ENCODE measurements at regions not wholly inside any gene's neighbourhood (a gene's known extent, or its start where the extent isn't known, plus 50 kb on each side); places are given as distances from the start of the nearest gene placed in this dataset.
"Not testable (repeated sequence)": the region's sequence is repeated elsewhere in the genome, so short reads cannot be mapped to it uniquely, and the experiment has no call there.

DNA sequence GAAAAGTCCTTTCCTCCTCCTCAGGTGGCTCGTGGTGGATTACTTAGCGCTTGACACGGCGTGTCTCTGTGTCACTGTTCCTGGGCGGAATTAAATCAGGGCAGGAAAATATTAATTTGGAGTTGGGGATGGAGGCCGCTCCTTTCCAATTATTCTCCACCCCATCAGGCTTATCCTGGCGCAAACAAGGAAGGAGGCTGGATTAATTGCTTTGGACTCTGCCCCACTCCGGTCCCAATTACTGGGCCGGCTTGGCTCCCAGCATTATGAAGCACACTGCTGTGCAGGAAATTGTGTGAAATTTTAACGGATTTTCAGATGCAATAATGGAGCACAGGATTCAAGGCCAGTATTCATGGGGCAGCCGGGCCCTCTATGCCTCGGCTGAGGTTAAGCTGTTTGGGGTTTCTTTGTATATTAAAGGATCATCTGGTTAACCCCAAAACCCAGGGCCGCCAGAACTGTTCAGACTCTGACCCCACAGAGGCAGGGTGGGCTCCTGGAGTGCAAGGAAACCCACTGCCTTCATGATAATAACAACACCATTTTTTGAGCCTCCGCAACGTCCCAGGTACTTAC is 87.8 kb downstream of the MRM1 start:
- no peak for DNase-seq
- in situ Hi-C loops (cut with HindIII; ENCODE audit: low pct_ligation_motif_present, low pct_unique_long_range_greater_than_20kb, low sequenced_read_pairs), result no loop called here

DNA sequence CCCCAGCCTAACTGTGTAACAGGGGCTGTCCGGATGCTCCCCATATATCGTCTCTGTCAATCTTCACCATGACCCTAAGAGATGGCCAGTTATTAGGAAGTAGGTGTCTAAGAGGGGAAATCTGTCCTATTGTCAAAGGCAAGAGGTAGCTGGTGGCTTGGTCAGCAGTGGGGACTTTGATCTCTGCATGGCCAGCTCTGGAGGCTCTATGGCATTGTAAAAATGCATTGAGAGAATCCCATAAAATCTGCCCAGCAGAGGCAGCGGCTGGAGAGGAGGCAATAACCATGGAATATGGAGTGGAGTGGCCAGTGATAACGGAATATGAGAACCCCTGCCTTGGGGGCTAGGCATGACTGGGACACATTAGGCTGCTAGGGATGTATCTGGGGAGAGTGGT is 88.8 kb downstream of the MRM1 start:
- no peak for DNase-seq
- in situ Hi-C loops (cut with HindIII; ENCODE audit: low pct_ligation_motif_present, low pct_unique_long_range_greater_than_20kb, low sequenced_read_pairs), result no loop called here

DNA sequence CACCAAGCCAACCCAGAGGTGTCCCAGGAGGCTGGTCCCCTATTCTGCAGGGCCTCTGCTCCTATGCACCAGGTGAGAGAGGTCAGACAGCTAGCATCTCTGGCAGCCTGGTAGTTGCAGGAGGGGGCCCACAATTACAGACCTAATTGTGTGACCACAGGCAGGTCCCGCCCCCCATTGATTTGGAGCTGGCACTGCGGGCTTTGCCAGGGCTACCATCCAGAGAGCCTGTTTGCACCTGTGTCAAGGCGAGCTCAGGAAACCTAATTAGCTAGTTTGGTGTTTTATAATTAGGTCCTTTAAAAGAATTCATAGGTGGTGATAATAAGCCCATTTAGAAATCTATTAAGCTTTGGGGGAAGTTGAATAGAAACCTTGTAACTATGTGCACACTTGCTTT is 90.2 kb downstream of the MRM1 start:
- no peak for DNase-seq
- in situ Hi-C loops (cut with HindIII; ENCODE audit: low pct_ligation_motif_present, low pct_unique_long_range_greater_than_20kb, low sequenced_read_pairs), result no loop called here

DNA sequence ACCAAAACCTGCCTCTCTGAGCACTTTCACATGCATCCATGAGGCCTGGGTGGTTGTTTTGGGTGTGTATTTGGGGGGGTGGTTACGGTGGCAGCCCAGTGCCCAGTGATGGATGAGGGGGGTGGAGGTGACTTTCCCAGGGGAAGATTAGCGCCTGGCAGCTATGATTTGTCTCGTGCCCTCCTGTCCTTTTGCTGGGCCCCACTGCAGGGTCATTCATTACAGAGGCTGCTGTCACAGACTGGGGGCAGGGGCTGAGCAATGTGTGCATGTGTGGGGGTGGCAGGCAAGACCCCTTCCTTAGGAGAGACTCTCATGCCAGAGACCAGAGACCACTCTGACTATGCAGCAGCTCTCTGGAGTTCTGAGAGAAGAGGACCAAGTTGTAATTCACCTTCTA is 93.7 kb downstream of the MRM1 start:
- in situ Hi-C loops (cut with HindIII; ENCODE audit: low pct_ligation_motif_present, low pct_unique_long_range_greater_than_20kb, low sequenced_read_pairs), result no loop called here
- DNase-seq, result no peak

DNA sequence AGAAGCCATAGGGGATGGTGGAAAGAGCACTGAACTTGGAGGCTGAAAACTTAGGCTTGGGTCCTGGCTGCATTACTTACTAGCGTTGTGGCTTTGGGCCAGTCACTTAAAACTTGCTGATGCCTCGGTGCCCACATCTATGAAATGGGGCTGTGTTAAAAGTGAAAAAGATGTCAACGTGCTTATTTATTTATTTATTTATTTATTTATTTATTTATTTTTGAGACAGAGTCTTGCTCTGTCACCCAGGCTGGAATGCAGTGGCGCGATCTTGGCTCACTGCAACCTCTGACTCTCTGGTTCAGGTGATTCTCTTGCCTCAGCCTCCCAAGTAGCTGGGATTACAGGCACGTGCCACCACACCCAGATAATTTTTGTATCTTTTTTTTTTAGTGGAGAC is 94.3 kb downstream of the MRM1 start:
- DNase-seq; in situ Hi-C loops (cut with HindIII; ENCODE audit: low pct_ligation_motif_present, low pct_unique_long_range_greater_than_20kb, low sequenced_read_pairs): not testable (repeated sequence)

DNA sequence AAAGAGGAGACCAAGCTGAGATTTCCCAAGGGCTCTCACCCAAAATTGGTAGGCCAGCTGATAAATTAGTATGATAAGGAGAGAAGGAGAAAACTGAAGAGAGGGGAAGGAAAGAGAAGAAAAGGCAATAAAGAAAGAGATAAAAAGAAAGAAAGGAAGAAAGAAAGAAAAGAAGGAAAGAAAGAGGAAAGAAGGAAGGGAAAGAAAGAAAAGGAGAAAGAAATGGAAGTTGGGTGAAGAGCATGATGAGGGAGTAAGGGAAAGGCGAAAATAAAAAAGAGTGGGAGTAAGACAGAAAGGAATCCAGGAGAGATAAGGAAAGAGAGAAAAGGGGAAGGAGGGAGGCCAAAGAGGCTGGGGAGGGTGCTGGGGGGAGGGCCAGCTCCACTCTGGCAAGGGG is 95.4 kb downstream of the MRM1 start:
- in situ Hi-C loops (cut with HindIII; ENCODE audit: low pct_ligation_motif_present, low pct_unique_long_range_greater_than_20kb, low sequenced_read_pairs), result no loop called here
- DNase-seq, result no peak

DNA sequence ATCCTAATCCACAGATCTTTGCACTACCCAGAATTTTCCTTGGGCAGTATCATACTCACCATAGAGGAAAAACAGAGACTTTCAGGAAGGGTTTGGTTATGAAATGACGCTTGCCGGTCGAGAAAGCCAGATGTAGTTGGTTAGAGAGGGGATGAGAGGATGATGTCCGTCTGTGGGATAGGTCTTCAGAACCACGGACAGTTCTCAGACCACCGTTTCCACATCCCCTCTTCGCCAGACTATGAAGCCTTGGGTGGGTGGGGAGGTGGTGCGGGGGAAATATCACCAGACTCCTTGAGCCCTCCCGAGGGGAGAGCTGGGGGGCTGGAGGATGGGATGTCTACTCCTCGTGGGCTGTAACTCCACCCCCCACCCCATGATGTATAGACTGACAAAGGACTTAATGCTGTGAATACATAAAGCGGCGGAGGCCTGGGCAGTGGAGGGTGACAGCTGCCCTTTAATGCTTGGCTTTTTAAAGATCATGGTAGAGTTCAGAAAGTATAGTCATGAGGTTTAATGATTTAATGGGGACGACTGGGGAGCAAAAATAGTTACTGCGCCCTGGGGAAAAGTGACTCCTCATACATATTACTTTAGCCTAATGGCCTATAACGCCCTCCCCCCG is 96.6 kb downstream of the MRM1 start:
- DNase-seq, result peak; percentile 20
- in situ Hi-C loops (cut with HindIII; ENCODE audit: low pct_ligation_motif_present, low pct_unique_long_range_greater_than_20kb, low sequenced_read_pairs), result no loop called here

DNA sequence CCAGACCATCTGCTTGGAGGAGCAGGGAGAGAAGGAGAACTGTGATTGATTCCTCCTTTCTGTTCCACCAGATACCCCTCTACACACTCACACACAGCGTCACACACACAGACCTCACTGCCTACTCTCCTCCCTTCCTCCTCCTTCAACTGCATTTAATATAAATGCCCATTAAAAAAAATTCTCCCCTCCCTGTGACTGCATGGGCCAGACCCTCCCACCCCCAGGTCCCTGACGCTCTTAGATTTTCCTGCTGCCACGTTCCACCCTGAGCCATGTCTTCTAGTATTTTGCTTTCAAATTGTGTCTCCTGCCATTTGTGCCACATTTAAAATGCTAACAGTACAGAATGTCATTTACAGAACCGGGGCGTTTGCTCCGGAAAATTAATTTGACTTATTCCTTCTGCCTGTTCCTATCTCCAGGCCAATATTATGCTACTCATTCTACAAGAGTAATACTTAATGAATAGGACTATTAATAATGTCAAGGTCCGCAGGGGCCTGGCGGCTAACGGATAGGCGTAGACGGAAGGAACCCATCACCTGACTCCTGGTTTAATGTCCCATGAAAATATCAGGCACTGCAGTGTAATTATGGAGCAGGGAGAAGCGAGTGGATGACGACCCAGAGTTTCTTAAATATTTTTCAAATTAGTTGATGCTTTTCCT is 100.2 kb downstream of the MRM1 start:
- in situ Hi-C loops (cut with HindIII; ENCODE audit: low pct_ligation_motif_present, low pct_unique_long_range_greater_than_20kb, low sequenced_read_pairs), result no loop called here
- no peak for DNase-seq

DNA sequence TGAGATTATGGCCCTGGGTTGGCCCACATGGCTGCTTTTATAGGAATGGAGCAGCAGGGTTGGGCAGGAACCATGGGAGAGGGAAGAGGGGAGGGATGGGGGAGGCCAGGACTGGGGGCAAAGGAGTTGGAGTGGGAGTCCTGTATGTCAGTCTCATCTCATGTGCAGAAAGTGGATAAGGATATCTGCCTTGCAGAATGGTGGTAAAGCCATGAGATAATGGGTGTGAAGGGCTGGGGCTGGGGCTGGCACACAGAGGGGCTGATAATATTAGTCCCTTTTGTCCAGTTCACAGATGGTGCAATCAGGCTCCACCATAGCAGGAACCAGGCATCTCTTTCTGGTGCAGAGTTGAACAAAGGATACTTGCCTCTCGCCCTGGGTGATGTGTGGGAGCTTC is 101.3 kb downstream of the MRM1 start:
- DNase-seq, result no peak
- in situ Hi-C loops (cut with HindIII; ENCODE audit: low pct_ligation_motif_present, low pct_unique_long_range_greater_than_20kb, low sequenced_read_pairs), result no loop called here

DNA sequence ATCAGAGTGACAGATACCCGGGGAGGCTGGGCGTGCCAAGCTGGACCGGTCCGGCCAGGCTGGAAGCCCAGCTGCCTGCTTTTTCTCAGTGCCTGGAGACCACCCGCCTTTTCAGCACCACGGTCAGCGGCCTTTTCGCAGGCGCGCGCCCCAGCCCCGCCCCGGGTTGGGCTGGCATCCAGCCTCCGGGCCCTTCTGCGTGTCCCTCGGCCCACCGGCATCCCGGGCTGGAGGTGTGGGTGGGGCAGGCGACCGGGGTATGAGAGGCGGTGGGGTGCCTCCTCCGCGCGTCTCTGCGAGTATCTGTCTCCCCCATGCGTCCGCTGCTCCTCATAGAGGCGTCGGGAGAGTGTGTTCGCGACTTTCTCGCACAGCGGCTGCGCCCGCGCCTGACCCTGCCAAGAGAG is 102.5 kb downstream of the MRM1 start:
- DNase-seq, result peak; percentile 63
- in situ Hi-C loops (cut with HindIII; ENCODE audit: low pct_ligation_motif_present, low pct_unique_long_range_greater_than_20kb, low sequenced_read_pairs), result no loop called here

DNA sequence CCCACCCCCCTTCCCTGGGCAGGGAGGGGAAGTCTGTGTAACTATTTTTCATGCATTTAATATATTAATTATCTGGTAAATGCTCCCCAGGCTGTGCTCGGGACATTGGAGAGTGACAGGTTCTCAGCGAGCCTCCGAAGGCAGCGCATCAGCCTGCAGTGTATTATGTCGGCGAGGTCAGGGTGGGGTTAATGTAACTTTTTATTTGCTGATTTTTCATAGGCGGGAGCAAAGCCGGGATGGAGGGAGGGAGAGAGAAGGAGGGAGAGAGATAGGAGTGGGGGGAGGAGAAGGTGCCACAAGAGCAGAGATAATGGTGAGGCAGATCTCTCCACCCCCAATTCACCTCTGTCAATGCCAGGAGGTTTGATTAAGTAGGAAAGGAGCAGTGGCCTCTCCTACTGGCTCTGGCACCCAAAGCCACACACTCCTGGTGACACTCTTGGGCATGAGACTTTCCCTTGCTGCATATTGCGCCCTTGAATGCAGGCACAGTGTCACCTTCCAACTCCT is 104.0 kb downstream of the MRM1 start:
- no peak for DNase-seq
- in situ Hi-C loops (cut with HindIII; ENCODE audit: low pct_ligation_motif_present, low pct_unique_long_range_greater_than_20kb, low sequenced_read_pairs), result no loop called here

DNA sequence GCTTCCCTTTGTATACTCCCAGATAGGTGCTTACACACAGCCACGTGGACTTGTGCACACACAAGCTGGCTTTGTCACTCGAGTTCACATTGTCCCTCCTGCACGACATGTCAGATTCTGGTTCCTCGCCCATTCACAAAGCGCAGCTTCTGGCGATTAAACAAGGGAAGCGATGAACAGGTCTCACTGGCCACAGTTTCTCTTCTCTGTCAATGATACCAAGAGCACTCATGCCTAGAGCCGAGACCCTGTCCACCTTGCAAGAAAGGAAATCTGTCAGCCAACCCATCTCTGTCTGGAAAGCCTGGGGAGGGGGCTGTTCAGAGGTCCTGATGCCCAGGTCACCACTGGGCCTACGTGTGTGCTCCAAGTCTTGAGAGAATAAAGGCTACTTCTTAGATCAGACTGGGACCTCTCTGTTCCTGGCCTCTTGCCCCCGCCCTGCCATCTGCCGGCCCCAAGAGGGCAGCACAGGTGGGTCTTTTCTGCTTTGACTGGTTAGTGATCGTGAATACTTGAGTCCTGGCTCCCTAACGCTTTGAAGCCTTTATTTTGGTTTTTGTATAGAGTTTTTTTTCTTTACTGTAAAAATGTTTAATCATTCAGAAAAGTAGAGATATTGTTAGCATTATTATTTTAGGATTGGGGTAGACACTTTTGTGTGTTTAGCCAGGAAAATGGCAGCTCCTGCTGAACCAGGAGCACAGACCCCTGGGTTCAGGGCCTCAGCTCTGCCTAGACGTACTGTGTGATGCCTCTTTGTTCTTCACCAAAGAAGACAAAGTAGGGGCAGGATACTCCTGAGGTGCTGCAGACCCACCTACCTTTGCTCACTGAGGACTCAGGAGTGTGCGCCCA is 104.7 kb downstream of the MRM1 start:
- DNase-seq, result peak; percentile 67
- in situ Hi-C loops (cut with HindIII; ENCODE audit: low pct_ligation_motif_present, low pct_unique_long_range_greater_than_20kb, low sequenced_read_pairs), result no loop called here

DNA sequence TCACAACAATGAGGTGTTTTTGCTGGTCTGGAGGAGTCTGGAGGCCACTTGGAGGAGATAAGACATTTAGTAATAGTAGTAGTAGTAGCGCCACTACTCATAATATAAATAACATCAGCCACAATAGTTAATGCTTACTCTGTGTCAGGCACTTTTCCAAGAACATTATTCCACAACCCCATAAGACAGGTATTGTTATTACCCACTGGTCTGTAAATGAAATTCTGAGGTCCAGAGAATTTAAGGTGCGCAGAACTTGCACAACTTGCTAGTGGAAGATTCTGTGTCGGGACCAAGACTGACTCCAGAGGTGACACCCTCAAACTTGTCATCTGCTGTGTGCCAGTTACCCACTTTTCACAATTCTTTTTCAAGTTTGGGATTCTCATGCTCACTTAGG is 106.5 kb downstream of the MRM1 start:
- in situ Hi-C loops (cut with HindIII; ENCODE audit: low pct_ligation_motif_present, low pct_unique_long_range_greater_than_20kb, low sequenced_read_pairs), result no loop called here

DNA sequence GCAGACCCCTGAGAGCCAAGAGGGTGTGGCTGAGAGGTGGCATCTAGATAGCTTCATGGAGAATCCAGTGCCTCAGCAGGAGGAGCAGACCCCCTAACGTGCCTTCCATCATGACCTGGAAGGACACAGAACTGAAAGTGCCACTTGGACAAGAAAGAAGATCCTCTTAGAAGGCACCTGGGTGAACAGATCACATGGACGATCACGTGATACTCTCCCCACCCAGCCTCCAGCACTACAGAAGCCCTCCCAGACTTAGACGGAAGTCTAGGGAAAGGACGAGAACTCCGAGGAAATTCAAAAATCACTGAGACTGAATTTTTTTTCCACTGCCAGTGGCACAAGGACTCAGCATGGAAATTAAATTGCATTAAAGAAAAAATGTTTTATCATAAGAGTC is 113.4 kb downstream of the MRM1 start:
- no peak for DNase-seq
- in situ Hi-C loops (cut with HindIII; ENCODE audit: low pct_ligation_motif_present, low pct_unique_long_range_greater_than_20kb, low sequenced_read_pairs), result no loop called here

More for the DNA sequence above, 106.5 kb downstream of the MRM1 start:
- no peak for DNase-seq

DNA sequence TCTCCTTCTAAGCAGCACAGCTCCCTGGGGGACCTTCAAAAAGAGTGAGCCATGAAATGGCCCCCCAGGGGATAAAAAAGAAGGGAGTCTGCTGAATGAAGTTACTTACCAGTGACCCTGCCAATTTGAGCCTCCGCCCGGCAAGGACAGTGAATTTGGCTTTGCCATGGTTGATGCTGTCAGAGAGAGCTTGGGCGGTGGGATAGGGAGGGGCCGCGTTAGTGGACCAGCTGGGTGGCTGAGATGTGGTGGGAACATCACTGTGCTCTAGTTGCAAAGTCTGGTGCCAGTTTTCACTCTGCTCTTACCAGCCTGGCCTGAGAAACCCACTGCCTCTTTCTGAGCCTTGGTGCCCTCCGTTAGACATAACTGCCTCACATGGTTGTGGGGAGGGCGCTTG is 114.6 kb downstream of the MRM1 start:
- in situ Hi-C loops (cut with HindIII; ENCODE audit: low pct_ligation_motif_present, low pct_unique_long_range_greater_than_20kb, low sequenced_read_pairs), result no loop called here
- DNase-seq, result no peak

DNA sequence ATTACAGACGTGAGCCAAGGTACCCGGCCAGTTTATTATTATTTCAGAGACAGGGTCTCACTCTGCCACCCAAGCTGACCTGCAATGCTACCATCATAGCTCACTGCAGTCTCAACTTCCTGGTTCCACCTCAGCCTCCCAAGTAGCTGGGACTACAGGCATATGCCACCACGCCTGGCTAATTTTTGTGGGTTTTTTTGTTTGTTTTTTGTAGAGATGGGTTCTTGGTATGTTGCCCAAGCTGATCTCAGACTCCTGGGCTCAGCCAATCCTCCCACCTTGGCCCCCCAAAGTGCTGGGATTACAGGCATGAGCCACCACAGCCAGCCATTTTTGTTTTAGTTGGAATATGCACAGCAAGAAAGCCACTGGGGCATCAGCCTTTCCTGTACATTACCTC is 115.7 kb downstream of the MRM1 start:
- in situ Hi-C loops (cut with HindIII; ENCODE audit: low pct_ligation_motif_present, low pct_unique_long_range_greater_than_20kb, low sequenced_read_pairs), result no loop called here
- DNase-seq, result no peak

DNA sequence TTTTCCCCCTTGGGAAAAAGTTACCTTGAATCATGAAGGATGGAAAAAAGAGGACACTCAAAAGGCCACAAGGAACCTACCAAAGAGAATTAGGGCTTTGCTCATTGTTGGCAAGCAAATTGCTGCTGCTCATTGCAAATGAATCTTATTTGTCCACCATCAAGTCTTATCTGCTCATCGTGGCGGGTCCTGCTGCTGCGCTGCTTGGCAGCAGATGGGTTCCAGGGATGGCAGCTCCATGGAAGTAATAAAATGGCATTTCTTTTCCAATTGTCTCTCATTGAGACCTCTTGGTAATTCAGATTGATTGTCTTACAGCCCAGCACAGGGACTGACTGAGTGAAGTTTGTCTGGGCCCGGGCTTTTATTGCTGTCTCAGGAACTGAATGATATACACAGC is 118.7 kb downstream of the MRM1 start:
- in situ Hi-C loops (cut with HindIII; ENCODE audit: low pct_ligation_motif_present, low pct_unique_long_range_greater_than_20kb, low sequenced_read_pairs), result no loop called here
- no peak for DNase-seq

DNA sequence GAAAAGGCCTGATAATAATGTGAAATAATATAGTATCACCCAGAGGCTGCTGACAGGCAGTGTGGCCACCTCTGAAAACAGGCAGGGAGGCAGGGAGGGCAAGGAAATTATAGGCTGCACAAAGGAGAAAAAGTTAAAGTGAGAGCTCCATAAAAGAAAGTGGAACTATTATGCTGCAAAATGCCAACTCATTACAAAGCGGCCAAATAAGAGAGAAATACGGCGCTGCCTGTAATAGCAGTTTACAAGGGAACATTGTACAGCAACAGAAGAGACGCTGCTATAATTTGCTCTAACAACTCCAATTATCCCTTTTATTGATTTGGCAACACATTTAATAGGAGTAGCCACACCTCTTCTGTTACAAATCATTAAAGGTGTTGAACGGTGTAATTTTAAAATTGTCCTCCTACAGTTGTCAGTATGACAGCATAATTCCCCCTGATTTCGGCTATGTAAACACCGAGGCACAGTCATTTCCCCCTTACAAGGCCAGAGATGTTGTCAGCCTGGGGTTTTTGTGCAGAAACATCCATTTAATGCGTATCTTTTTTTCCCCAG is 120.3 kb downstream of the MRM1 start:
- DNase-seq, result no peak
- in situ Hi-C loops (cut with HindIII; ENCODE audit: low pct_ligation_motif_present, low pct_unique_long_range_greater_than_20kb, low sequenced_read_pairs), result no loop called here
